Natural killer cell (primary cell): ENCODE measurements at regions not wholly inside any gene's neighbourhood (a gene's known extent, or its start where the extent isn't known, plus 50 kb on each side); places are given as distances from the start of the nearest gene placed in this dataset.
"Not testable (repeated sequence)": the region's sequence is repeated elsewhere in the genome, so short reads cannot be mapped to it uniquely, and the experiment has no call there.

Source experiments
- ATAC-seq, 3 donors: fragments of 150-1000 bp in 2 of 3; fragments of 200-7000 bp in 1 of 3; cut with Tn5 transposase; 1 replicate in 1 of 3; 2 replicates in 2 of 3; pipeline ENCODE4 v1.10.0; 2021; ENCODE audit warnings: mild to moderate bottlenecking in 2 of 3, moderate library complexity in 2 of 3
- DNase-seq, 2 donors: peaks; one replicate each; pipeline versions ENCODE4 v3.0.0 to v3.0.0-alpha.2; 2013 to 2021; ENCODE audit warnings: mixed read lengths in 1 of 2
- H3K27ac ChIP-seq: one replicate; pipeline ENCODE4 v1.5.1; 2013; ENCODE audit warnings: mild to moderate bottlenecking, low read length
- H3K27me3 ChIP-seq: one replicate; pipeline ENCODE4 v1.6.1; 2013; ENCODE audit warnings: low read length; ENCODE audit not compliant: control insufficient read depth, insufficient read depth
- H3K36me3 ChIP-seq: one replicate; pipeline ENCODE4 v1.6.1; 2013; ENCODE audit warnings: low read length; ENCODE audit not compliant: control insufficient read depth, insufficient read depth
- H3K4me1 ChIP-seq: one replicate; pipeline ENCODE4 v1.6.1; 2013; ENCODE audit warnings: low read length; ENCODE audit not compliant: control insufficient read depth, insufficient read depth
- H3K4me3 ChIP-seq: one replicate; pipeline ENCODE4 v1.5.1; 2013; ENCODE audit warnings: low read length
- H3K9me3 ChIP-seq: one replicate; pipeline ENCODE4 v1.6.1; 2013; ENCODE audit warnings: low read length; ENCODE audit not compliant: control insufficient read depth, insufficient read depth
- H3K27ac Mint-ChIP-seq, 2 donors: one replicate each; pipeline ENCODE4 v1.8.0; 2022; ENCODE audit warnings: mild to moderate bottlenecking in 2 of 2, mixed read lengths in 2 of 2, moderate library complexity in 1 of 2
- H3K27me3 Mint-ChIP-seq, 2 donors: one replicate each; pipeline ENCODE4 v1.8.0; 2022; ENCODE audit warnings: low read depth in 2 of 2, mixed read lengths in 2 of 2
- H3K36me3 Mint-ChIP-seq: one replicate; pipeline ENCODE4 v1.8.0; 2022; ENCODE audit warnings: mixed read lengths
- H3K4me1 Mint-ChIP-seq, 2 donors: one replicate each; pipeline ENCODE4 v1.8.0; 2022; ENCODE audit warnings: mixed read lengths in 2 of 2
- H3K4me3 Mint-ChIP-seq: one replicate; pipeline ENCODE4 v1.8.0; 2022; ENCODE audit warnings: mild to moderate bottlenecking, moderate library complexity, mixed read lengths
- H3K9me3 Mint-ChIP-seq, 2 donors: one replicate each; pipeline ENCODE4 v1.8.0; 2022; ENCODE audit warnings: mixed read lengths in 2 of 2
- WGBS: methylation state at CpG from one replicate; pipeline ENCODE4 v1.1.7; 2013; ENCODE audit warnings: missing lambda C conversion rate; ENCODE audit not compliant: insufficient coverage; 5-methylcytosine and 5-hydroxymethylcytosine counted together
- intact Hi-C: fragments of 100-400 bp; cut with micrococcal nuclease; formaldehyde crosslinking; loops from one replicate; pipeline ENCODE4 v1.14.2; 2022
- TF ChIP-seq, protein P1 (sequence below): fragments of 200-600 bp; IDR thresholded peaks from one replicate; pipeline ENCODE4 v1.8.0; 2022; ENCODE audit warnings: antibody characterized with exemption

DNA sequence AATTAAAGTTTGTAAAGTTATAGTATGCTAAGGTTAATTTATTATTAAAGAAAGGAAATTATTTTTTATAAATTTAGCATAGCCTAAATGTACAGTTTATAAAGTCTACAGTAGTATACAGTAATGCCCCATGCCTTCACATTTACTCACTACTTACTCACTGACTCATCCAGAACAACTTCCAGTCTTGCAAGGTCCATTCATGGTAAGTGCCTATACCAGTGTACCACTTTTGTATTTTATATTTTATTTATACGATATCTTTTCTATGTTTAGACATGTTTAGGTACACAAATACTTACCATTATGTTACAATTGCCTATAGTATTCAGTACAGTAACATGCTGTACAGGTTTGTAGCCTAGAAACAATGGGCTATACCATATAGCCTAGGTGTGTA, 95.1 kb upstream of the GRIN2B start:
- no CpG with 5 or more reads among the region's 1 CpG for WGBS
- TF ChIP-seq, protein P1, sequence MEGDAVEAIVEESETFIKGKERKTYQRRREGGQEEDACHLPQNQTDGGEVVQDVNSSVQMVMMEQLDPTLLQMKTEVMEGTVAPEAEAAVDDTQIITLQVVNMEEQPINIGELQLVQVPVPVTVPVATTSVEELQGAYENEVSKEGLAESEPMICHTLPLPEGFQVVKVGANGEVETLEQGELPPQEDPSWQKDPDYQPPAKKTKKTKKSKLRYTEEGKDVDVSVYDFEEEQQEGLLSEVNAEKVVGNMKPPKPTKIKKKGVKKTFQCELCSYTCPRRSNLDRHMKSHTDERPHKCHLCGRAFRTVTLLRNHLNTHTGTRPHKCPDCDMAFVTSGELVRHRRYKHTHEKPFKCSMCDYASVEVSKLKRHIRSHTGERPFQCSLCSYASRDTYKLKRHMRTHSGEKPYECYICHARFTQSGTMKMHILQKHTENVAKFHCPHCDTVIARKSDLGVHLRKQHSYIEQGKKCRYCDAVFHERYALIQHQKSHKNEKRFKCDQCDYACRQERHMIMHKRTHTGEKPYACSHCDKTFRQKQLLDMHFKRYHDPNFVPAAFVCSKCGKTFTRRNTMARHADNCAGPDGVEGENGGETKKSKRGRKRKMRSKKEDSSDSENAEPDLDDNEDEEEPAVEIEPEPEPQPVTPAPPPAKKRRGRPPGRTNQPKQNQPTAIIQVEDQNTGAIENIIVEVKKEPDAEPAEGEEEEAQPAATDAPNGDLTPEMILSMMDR, result no peak
- no peak overlapping the region for H3K4me3 Mint-ChIP-seq

DNA sequence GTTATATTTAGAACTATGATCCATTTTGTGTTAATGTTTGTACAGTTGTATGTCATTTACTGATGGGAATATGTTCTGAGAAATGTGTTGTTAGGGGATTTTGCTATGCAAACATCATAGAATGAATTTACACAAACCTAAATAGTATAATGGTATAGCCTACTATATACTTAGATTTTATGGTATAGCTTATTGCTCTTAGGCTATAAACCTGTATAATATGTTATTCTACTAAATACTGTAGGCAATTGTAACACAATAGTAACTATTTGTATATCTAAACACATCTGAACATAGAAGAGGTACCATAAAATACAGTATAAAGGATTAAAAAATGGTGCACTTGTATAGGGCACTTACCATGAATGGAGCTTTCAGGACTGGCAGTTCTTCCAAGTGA, 105.4 kb upstream of the GRIN2B start:
- Histone ChIP-seq H3K27ac (no peak overlapping the region), H3K9me3 (no peaks in the 10 kb centered on the region), H3K27me3 (no peaks in the 10 kb centered on the region), H3K4me1 (no peaks in the 10 kb centered on the region), H3K4me3 (no peak overlapping the region), H3K36me3 (no peaks in the 10 kb centered on the region)
- H3K27me3 Mint-ChIP-seq, result no peaks in the 10 kb centered on the region
- TF ChIP-seq, protein P1, result no peak
- ATAC-seq (no peak), DNase-seq (no peak)
- no peaks in the 10 kb centered on the region for H3K36me3 Mint-ChIP-seq
- intact Hi-C loops, result no loop called here
- no peak overlapping the region for H3K27ac Mint-ChIP-seq
- peaks cover 2 to 4% of the 10 kb centered on the region in 2 donors for H3K9me3 Mint-ChIP-seq
- no peak overlapping the region for H3K4me3 Mint-ChIP-seq
- no peaks in the 10 kb centered on the region for H3K4me1 Mint-ChIP-seq

More for the DNA sequence above, 95.1 kb upstream of the GRIN2B start:
- Histone ChIP-seq H3K36me3 (no peaks in the 10 kb centered on the region), H3K27me3 (no peaks in the 10 kb centered on the region), H3K4me1 (no peaks in the 10 kb centered on the region), H3K27ac (no peak overlapping the region), H3K9me3 (no peaks in the 10 kb centered on the region), H3K4me3 (no peak overlapping the region)
- no peaks in the 10 kb centered on the region for H3K27me3 Mint-ChIP-seq
- no peaks in the 10 kb centered on the region for H3K4me1 Mint-ChIP-seq
- no peak for ATAC-seq
- H3K9me3 Mint-ChIP-seq, result peaks cover 6% of the 10 kb centered on the region in 2 donors
- no peak overlapping the region for H3K27ac Mint-ChIP-seq
- intact Hi-C loops, result no loop called here
- H3K36me3 Mint-ChIP-seq, result no peaks in the 10 kb centered on the region
- no peak for DNase-seq

DNA sequence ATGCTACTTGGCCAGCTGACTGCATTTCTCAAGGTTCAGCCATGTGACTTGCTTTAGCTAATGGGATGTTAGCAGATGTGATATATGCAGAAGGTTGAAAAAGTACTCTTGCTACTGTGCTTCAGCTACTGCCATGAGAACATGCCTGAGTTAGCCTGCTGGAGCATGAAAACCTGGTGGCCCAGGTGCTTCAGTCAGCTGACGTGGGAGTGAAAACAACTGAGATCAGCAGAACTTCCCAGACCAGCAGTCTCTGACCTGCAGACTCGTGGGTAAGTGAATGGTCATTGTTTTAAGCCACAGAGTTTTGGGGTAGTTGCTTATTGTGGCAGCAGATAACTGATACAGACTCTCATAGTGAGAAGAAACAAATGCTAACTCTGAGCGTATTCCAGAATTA, 118.6 kb upstream of the GRIN2B start:
- H3K4me3 Mint-ChIP-seq, result no peak overlapping the region
- H3K36me3 Mint-ChIP-seq, result no peaks in the 10 kb centered on the region
- Histone ChIP-seq H3K36me3 (no peaks in the 10 kb centered on the region), H3K4me3 (no peak overlapping the region), H3K9me3 (peaks cover 4% of the 10 kb centered on the region), H3K27ac (no peak overlapping the region), H3K27me3 (no peaks in the 10 kb centered on the region), H3K4me1 (no peaks in the 10 kb centered on the region)
- no peak for DNase-seq
- TF ChIP-seq, protein P1, result no peak
- ATAC-seq, result no peak
- H3K9me3 Mint-ChIP-seq, result peaks cover 3 to 9% of the 10 kb centered on the region in 2 donors
- peaks cover 0 to 2% of the 10 kb centered on the region in 2 donors for H3K27me3 Mint-ChIP-seq
- H3K27ac Mint-ChIP-seq, result no peak overlapping the region
- intact Hi-C loops, result no loop called here
- 70% methylated on average over 3 of the region's 3 CpGs for WGBS
- H3K4me1 Mint-ChIP-seq, result no peaks in the 10 kb centered on the region

DNA sequence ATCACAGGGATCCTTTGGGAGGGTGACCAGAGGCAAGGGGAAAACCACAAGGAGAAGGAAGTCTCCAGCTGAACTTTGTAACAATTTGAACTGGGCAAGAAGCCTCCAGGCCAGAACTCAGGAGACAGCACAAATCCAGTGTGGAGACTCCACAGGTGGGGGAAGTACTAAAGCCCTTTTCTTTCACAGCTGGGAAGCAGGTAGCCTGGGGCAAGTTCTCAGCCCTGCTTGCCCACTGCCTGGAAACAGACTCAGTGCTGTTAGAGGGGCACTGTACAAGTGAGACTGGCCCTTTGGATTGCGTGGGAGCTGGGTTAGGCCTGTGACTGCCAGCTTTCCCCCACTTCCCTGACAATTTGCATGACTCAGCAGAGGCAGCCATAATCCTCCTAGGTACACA, 120.2 kb upstream of the GRIN2B start:
- H3K27me3 Mint-ChIP-seq, ATAC-seq: not testable (repeated sequence)
- 88% methylated on average over 1 of the region's 1 CpG for WGBS

More for the DNA sequence above, 120.2 kb upstream of the GRIN2B start:
- H3K9me3 ChIP-seq, H3K4me1 ChIP-seq, H3K4me3 ChIP-seq, H3K4me3 Mint-ChIP-seq, H3K36me3 ChIP-seq, H3K9me3 Mint-ChIP-seq, H3K27ac Mint-ChIP-seq, H3K4me1 Mint-ChIP-seq, intact Hi-C loops, H3K36me3 Mint-ChIP-seq, H3K27me3 ChIP-seq, DNase-seq, H3K27ac ChIP-seq: not testable (repeated sequence)
